H9 (cell line): ENCODE measurements at regions not wholly inside any gene's neighbourhood (a gene's known extent, or its start where the extent isn't known, plus 50 kb on each side); places are given as distances from the start of the nearest gene placed in this dataset.

Experiments
- DNase-seq: peaks from one replicate; pipeline ENCODE4 v3.0.0-alpha.2; 2017
- H2AFZ ChIP-seq: one replicate; pipeline ENCODE4 v1.6.1; 2013; ENCODE audit warnings: mild to moderate bottlenecking, low read length, control low read depth, moderate library complexity
- H2AK5ac ChIP-seq: 2 replicates; pipeline ENCODE4 v1.6.1; 2013; ENCODE audit warnings: low read length, control low read depth, mixed read lengths; ENCODE audit not compliant: insufficient read length
- H2BK120ac ChIP-seq: one replicate; pipeline ENCODE4 v1.6.1; 2013; ENCODE audit warnings: low read depth, mild to moderate bottlenecking, low read length, control low read depth, inconsistent platforms; ENCODE audit not compliant: poor library complexity, severe bottlenecking
- H2BK12ac ChIP-seq: 2 replicates; pipeline ENCODE4 v1.6.1; 2013; ENCODE audit warnings: low read length, control low read depth, mixed read lengths, low read depth; ENCODE audit not compliant: insufficient read length
- H2BK15ac ChIP-seq: 2 replicates; pipeline ENCODE4 v1.6.1; 2013; ENCODE audit warnings: low read depth, low read length, control low read depth
- H2BK20ac ChIP-seq: one replicate; pipeline ENCODE4 v1.6.1; 2013; ENCODE audit warnings: low read depth, mild to moderate bottlenecking, low read length, control low read depth, inconsistent platforms; ENCODE audit not compliant: poor library complexity, severe bottlenecking
- H2BK5ac ChIP-seq: 2 replicates; pipeline ENCODE4 v1.6.1; 2013; ENCODE audit warnings: low read length, control low read depth, mixed read lengths; ENCODE audit not compliant: insufficient read length
- H3K14ac ChIP-seq: 2 replicates; pipeline ENCODE4 v1.6.1; 2013; ENCODE audit warnings: low read length, control low read depth; ENCODE audit not compliant: insufficient read depth
- H3K18ac ChIP-seq: 2 replicates; pipeline ENCODE4 v1.6.1; 2013; ENCODE audit warnings: low read depth, mild to moderate bottlenecking, mixed read lengths, low read length, control low read depth; ENCODE audit not compliant: insufficient read length
- H3K23ac ChIP-seq: 2 replicates; pipeline ENCODE4 v1.6.1; 2013; ENCODE audit warnings: low read length, control low read depth, mixed read lengths, low read depth; ENCODE audit not compliant: insufficient read length
- H3K23me2 ChIP-seq: 2 replicates; pipeline ENCODE4 v1.6.1; 2013; ENCODE audit warnings: low read depth, mild to moderate bottlenecking, mixed read lengths, low read length, control low read depth; ENCODE audit not compliant: insufficient read length, poor library complexity, severe bottlenecking
- H3K27ac ChIP-seq: 2 replicates; pipeline ENCODE4 v1.5.1; 2013; ENCODE audit warnings: low read length, control low read depth, mixed read lengths, low read depth; ENCODE audit not compliant: insufficient read length
- H3K27me3 ChIP-seq: 2 replicates; pipeline ENCODE4 v1.6.1; 2013; ENCODE audit warnings: low read length, control low read depth, inconsistent platforms; ENCODE audit not compliant: insufficient read depth
- H3K4ac ChIP-seq: 2 replicates; pipeline ENCODE4 v1.6.1; 2013; ENCODE audit warnings: low read depth, mild to moderate bottlenecking, control low read depth, inconsistent platforms, low read length, moderate library complexity
- H3K4me1 ChIP-seq: 2 replicates; pipeline ENCODE4 v1.6.1; 2013; ENCODE audit warnings: low read length, control low read depth, inconsistent platforms; ENCODE audit not compliant: insufficient read depth
- H3K4me2 ChIP-seq: 2 replicates; pipeline ENCODE4 v1.6.1; 2013; ENCODE audit warnings: low read length, control low read depth, mixed read lengths; ENCODE audit not compliant: insufficient read length, insufficient read depth
- H3K56ac ChIP-seq: 2 replicates; pipeline ENCODE4 v1.6.1; 2013; ENCODE audit warnings: low read depth, mild to moderate bottlenecking, mixed read lengths, low read length, control low read depth; ENCODE audit not compliant: insufficient read length
- H3K79me1 ChIP-seq: 2 replicates; pipeline ENCODE4 v1.6.1; 2013; ENCODE audit warnings: low read depth, mild to moderate bottlenecking, moderate library complexity, low read length, control low read depth, inconsistent platforms; ENCODE audit not compliant: insufficient read depth, poor library complexity, severe bottlenecking
- H3K79me2 ChIP-seq: 2 replicates; pipeline ENCODE4 v1.6.1; 2013; ENCODE audit warnings: low read length, control low read depth, inconsistent platforms; ENCODE audit not compliant: insufficient read depth
- H3K9ac ChIP-seq: 2 replicates; pipeline ENCODE4 v1.6.1; 2013; ENCODE audit warnings: low read length, control low read depth, mixed read lengths; ENCODE audit not compliant: insufficient read length; ENCODE audit errors: extremely low read depth
- H3K9me3 ChIP-seq: one replicate; pipeline ENCODE4 v1.6.1; 2013; ENCODE audit warnings: low read depth, low read length, inconsistent platforms; ENCODE audit not compliant: control insufficient read depth
- H3T11ph ChIP-seq: one replicate; pipeline ENCODE4 v1.6.1; 2013; ENCODE audit warnings: mild to moderate bottlenecking, low read length, control low read depth, inconsistent platforms
- H4K20me1 ChIP-seq: one replicate; pipeline ENCODE4 v1.6.1; 2013; ENCODE audit not compliant: control insufficient read depth, insufficient read length, insufficient read depth
- H4K5ac ChIP-seq: 2 replicates; pipeline ENCODE4 v1.6.1; 2013; ENCODE audit warnings: low read depth, mild to moderate bottlenecking, mixed read lengths, low read length, control low read depth; ENCODE audit not compliant: insufficient read length
- H4K8ac ChIP-seq: replicated peaks from 2 replicates; pipeline ENCODE4 v1.6.1; 2013; ENCODE audit warnings: low read length, control low read depth, mixed read lengths, low read depth; ENCODE audit not compliant: insufficient read length
- H4K91ac ChIP-seq: 2 replicates; pipeline ENCODE4 v1.6.1; 2013; ENCODE audit warnings: low read depth, mild to moderate bottlenecking, moderate library complexity, mixed read lengths, low read length, control low read depth; ENCODE audit not compliant: insufficient read length
- H3K27ac Mint-ChIP-seq, 3 experiments: 2 replicates in 2 of 3; 3 replicates in 1 of 3; pipeline ENCODE4 v1.8.0; 2020 to 2021; ENCODE audit warnings: mixed read lengths in 3 of 3, mild to moderate bottlenecking in 1 of 3, moderate library complexity in 1 of 3
- H3K27me3 Mint-ChIP-seq: 2 replicates; pipeline ENCODE4 v1.8.0; 2021; ENCODE audit warnings: low read depth, mild to moderate bottlenecking, moderate library complexity, mixed read lengths
- H3K36me3 Mint-ChIP-seq, 3 experiments: 2 replicates in 2 of 3; 3 replicates in 1 of 3; pipeline ENCODE4 v1.8.0; 2020 to 2021; ENCODE audit warnings: low read depth in 3 of 3, mixed read lengths in 3 of 3; ENCODE audit not compliant: insufficient read depth in 1 of 3
- H3K4me1 Mint-ChIP-seq, 2 experiments: 2 replicates each; pipeline ENCODE4 v1.8.0; 2020; ENCODE audit warnings: mixed read lengths in 2 of 2
- H3K4me3 Mint-ChIP-seq, 2 experiments: 2 replicates in 1 of 2; 3 replicates in 1 of 2; pipeline ENCODE4 v1.8.0; 2020 to 2021; ENCODE audit warnings: mild to moderate bottlenecking in 2 of 2, mixed read lengths in 2 of 2, moderate library complexity in 1 of 2
- H3K9me3 Mint-ChIP-seq, 2 experiments: 2 replicates in 1 of 2; 3 replicates in 1 of 2; pipeline ENCODE4 v1.8.0; 2020; ENCODE audit warnings: mild to moderate bottlenecking in 2 of 2, mixed read lengths in 2 of 2, moderate library complexity in 1 of 2
- CTCF ChIP-seq: fragments of 200-600 bp; sonication (generic); conservative IDR thresholded peaks from 3 replicates; pipeline ENCODE4 v1.8.0; 2021; ENCODE audit warnings: antibody characterized with exemption, mild to moderate bottlenecking
- WGBS: extraction: QIAGEN DNeasy Blood & Tissue Kit; methylation state at CpG from one replicate; pipeline ENCODE4 v1.1.7; 2013; ENCODE audit warnings: missing lambda C conversion rate, low lambda C conversion rate, mixed read lengths; ENCODE audit not compliant: insufficient read length; ENCODE audit errors: extremely low coverage; 5-methylcytosine and 5-hydroxymethylcytosine counted together

DNA sequence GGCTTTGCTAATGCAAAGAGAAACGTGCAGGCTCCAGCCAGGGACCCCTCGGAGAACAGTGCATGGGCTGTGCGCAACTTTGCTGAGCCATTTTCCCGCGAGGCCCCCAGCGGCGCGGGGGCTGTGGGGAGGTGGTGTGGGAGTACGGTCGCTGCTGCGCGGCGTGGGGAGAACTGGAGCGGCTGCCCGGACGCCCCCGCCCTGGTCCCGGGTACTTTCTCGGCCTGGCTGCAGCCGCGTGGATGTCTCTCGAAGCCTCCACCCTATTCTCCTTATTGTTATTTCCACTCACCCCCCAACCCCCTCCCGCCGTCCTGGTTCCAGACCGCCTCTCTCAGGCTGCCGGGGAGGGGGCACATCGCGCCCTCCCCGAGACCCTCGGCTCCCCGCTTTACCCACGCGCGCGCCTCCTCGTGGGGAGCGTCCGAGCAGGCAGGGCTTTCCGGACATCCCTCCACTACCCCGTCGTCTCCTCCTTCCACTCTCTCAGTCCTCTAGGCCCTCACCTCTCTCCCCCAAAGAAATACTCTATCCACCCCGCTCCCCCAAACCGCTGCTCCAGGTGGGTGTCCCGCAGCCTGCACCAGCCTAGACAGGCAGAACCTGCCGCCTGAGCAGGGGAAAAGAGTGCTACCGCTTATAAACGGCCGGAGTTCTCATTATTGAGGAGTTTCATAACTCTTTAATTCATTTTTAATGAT is 68.6 kb upstream of the TBCA start:
- peaks cover 2% of the 10 kb centered on the region for H4K20me1 ChIP-seq
- Mint-ChIP-seq H3K4me1 (peaks cover 25 to 40% of the 10 kb centered on the region in 2 experiments), H3K9me3 (peaks cover 1 to 5% of the 10 kb centered on the region in 2 experiments; a peak in 2 of 5 replicates), H3K27me3 (peaks cover 100% of the 10 kb centered on the region), H3K4me3 (peak overlapping the region in 1 of 2 experiments; percentile 75; a peak in 3 of 5 replicates), H3K36me3 (no peaks in the 10 kb centered on the region; a peak in 1 of 7 replicates), H3K27ac (no peak overlapping the region)
- no peak overlapping the region for H2BK5ac ChIP-seq
- H2BK120ac ChIP-seq: no peak overlapping the region
- no peak overlapping the region for H3K27ac ChIP-seq
- H3K4ac ChIP-seq: no peak overlapping the region
- H3K23ac ChIP-seq: no peak overlapping the region
- H3K9me3 ChIP-seq: no peaks in the 10 kb centered on the region
- peaks cover 6% of the 10 kb centered on the region for H3K23me2 ChIP-seq
- H3K14ac ChIP-seq: no peak overlapping the region
- no peaks in the 10 kb centered on the region for H3K79me1 ChIP-seq
- whole genome bisulfite sequencing: no CpG with 5 or more reads among the region's 48 CpGs
- peaks cover 85% of the 10 kb centered on the region for H3K27me3 ChIP-seq
- no peak overlapping the region for H2BK12ac ChIP-seq
- no peak overlapping the region for H3K18ac ChIP-seq
- H2BK20ac ChIP-seq: no peak overlapping the region
- no peak overlapping the region for H3K9ac ChIP-seq
- peaks cover 6% of the 10 kb centered on the region for H3K4me1 ChIP-seq
- no peak for DNase-seq
- H3K79me2 ChIP-seq: no peaks in the 10 kb centered on the region
- no peak overlapping the region for H2BK15ac ChIP-seq
- no peak overlapping the region for H4K5ac ChIP-seq
- no peak overlapping the region for H3K56ac ChIP-seq
- no peak overlapping the region for H4K8ac ChIP-seq
- no peak overlapping the region for H3T11ph ChIP-seq
- TF ChIP-seq CTCF: no peak
- H2AK5ac ChIP-seq: no peak overlapping the region
- H4K91ac ChIP-seq: no peak overlapping the region
- H2AFZ ChIP-seq: no peak overlapping the region
- peak overlapping the region; percentile 85 for H3K4me2 ChIP-seq
